ENCODE measurements at regions not wholly inside any gene's neighbourhood (a gene's known extent, or its start where the extent isn't known, plus 50 kb on each side); places are given as distances from the start of the nearest gene placed in this dataset.

- TF ChIP-seq CTCF (IDR thresholded peaks at IDR 0.05) (no peak), EP300 (IDR thresholded peaks at IDR 0.05; ENCODE audit: low read depth) (no peak), POLR2AphosphoS5 (IDR thresholded peaks at IDR 0.05) (no peak), POLR2A (IDR thresholded peaks at IDR 0.05) (no peak)
Observed at GRCh38 chr6:105494688-105495087, 91.8 kb upstream of the PREP start.

Measured in transverse colon (tissue), 4 donors.